ENCODE measurements at regions not wholly inside any gene's neighbourhood (a gene's known extent, or its start where the extent isn't known, plus 50 kb on each side); places are given as distances from the start of the nearest gene placed in this dataset.

DNA sequence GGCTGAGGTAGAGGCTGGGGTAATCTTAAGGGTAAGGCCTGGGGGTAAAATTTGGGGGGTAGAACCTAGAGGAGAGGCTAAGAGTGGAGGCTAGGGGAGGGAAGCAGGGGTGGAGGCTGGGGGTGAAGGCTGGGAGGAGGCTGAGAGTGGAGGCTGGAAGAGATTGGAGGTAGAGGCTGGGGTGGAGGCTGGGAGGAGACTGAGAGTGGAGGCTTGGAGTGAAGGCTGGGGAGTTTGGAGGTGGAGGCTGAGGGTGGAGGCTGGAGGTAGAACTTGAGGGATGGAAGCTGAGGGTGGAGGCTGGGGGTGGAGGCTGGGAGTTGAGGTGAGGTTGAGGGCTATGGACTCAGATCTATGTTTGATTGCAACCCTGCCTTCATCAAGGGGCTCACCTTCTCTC, 333.6 kb downstream of the C16orf95 start:
- no peak for DNase-seq (ENCODE audit: low read depth)

DNA sequence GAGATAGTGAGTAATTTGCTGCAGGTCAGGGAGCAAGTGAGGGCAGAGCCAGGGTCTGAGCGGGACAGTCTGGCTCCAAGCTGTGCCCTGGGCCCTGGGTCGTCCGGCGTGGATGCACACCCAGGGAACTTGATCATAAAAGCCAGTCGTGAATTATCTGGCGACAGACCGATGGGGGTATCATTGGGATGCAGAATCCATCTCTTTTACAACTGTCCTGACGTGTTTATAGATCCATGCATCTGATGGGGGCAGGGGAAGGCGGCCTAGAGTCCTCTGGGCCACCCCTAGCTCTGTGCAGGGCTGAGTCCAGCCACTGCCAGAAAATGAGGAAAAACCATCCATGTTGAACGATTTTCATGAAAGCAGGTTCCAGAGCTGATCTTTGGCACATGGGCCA, 332.8 kb downstream of the C16orf95 start:
- no peak for DNase-seq (ENCODE audit: low read depth)

DNA sequence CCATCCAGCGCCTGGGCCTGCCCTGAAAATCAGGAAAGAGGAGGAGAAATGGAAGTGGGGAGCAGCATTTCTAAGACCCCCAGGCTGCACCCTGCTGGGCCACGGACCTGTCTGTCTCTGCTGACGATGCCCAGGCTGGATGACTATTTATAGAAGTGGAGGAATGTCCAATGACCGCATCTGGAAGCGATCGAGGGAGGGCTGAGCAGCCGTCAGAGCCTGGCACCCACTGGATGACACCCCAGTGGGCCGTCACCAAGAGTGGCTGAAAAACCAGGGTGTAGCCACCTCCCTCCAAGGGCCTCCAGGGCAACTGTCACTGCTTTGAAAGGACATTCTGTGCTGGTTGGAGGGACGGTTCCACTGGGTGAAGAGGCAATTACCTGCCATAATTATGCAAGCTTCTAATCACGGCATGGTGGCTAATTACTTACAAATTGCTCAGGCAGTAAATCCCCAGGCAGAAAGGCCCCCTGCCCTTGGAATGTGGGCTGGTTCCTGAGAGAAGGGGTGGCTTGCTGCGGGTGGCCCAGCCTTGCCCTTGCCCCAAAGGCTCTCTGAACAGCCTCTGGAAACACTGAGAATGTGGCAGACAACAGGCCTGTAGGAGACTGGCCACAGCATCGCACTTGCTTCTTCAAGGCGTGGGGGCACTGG, 332.1 kb downstream of the C16orf95 start:
- DNase-seq (ENCODE audit: low read depth) = no peak

DNA sequence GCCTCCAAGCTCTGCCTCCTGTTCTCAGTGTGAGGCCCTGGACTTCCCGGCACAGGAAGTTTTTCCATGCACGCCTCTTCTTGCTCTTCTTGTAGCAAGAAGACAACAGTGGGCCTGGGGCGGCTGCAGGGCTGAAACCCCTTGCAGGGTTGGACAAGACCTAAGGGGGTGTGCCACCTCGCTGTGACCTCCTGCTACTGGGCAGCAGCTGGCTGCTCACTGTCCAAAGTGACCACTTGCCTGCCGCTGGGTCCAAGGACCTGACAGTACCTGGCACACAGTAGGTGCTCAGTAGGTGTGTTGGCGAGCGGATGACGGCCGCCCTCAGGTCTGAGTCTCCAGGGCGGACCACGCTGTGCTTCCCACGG, 331.6 kb downstream of the C16orf95 start:
- DNase-seq (ENCODE audit: low read depth) = no peak

DNA sequence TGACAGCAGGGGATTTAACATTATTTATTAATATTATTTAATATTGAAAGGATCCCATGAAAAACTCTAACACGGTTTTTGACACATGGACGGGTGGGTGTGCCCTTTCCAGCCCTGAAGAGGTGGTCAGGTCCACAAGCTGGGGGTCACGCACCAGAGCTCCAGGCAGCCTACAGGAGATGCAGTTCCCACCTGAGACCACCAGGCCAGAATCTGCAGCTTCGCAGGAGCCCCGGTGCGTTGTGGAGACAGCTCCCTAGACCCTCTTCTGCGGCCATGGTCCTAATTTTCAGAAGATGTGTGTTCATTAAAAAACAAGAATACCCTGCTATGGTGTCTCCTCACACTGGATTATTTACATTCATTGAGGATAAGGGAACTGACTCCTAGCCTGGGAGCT, 331.1 kb downstream of the C16orf95 start:
- DNase-seq (ENCODE audit: low read depth) = no peak

DNA sequence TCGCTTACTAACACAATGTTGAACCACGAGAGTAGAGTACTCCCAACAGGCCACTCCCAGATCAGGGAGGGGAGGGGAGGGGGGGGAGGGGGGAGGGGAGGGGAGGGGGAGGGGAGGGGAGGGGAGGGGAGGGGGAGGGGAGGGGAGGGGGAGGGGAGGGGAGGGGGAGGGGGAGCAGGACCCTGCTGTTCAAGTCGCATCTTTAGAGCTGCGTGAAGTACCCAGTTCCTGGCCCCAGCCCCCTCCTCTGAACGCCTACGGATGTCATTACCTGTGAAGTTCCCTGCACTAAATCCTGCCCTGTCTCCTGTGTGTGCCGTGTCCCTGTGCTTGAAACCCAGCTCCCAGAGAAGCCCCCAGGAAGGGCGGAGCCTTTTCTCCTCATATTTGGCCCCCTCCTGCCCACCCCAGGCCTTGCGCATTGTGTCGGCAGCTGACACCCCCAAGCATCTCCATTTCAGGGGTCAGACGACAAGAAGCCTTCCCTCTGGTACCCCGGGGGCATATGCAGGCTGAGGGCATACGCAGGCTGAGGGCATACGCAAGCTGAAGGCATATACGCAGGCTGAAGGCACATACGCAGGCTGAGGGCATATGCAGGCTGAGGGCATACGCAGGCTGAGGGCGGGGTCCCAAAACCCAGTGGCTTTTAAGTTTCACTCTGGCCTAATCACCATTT, 330.2 kb downstream of the C16orf95 start:
- DNase-seq (ENCODE audit: low read depth) = no peak

DNA sequence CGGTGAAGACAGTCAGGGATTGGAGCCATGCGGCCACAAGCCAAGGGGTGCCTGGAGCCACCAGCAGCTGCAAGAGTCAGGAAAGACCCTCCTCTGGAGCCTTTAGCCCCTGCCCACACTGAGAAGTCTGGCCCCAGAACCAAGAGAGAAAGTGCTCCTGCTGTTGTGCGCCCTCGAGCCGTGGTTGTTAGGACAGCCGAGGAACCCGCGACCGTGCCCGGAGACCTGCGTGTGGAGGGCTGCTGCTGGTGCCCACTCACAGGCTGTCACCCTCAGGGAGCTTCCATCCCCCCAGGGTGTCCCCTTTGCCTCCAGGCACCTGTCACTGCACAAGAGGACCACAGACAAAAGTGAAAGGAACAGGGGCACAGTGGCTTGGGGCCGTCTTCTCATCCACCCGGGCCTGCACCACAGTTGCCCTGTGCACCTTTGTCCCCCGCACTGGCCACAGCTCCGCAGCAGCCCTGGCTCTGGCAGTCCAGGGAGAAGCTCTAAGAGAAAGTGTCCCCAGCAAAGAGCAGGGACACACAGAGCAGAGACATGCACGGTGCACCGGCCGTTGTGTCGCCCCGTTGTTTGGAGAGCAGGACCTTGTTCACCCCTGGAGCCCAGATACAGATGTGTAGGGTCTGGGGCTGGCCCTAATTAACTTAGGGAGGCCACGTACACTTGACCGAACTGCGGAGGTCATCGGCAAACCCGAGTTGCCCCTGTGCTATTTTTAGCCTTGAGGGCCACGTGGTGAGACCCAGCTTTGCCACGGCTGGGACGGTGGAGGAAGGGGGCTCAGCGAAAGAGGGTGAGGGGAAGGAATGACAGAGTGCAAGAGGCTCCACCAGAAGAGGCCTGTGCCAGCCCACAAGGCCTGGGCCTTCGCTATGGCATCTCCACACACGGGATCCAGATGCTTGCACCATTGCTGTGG, 329.2 kb downstream of the C16orf95 start:
- no peak for DNase-seq (ENCODE audit: low read depth)

DNA sequence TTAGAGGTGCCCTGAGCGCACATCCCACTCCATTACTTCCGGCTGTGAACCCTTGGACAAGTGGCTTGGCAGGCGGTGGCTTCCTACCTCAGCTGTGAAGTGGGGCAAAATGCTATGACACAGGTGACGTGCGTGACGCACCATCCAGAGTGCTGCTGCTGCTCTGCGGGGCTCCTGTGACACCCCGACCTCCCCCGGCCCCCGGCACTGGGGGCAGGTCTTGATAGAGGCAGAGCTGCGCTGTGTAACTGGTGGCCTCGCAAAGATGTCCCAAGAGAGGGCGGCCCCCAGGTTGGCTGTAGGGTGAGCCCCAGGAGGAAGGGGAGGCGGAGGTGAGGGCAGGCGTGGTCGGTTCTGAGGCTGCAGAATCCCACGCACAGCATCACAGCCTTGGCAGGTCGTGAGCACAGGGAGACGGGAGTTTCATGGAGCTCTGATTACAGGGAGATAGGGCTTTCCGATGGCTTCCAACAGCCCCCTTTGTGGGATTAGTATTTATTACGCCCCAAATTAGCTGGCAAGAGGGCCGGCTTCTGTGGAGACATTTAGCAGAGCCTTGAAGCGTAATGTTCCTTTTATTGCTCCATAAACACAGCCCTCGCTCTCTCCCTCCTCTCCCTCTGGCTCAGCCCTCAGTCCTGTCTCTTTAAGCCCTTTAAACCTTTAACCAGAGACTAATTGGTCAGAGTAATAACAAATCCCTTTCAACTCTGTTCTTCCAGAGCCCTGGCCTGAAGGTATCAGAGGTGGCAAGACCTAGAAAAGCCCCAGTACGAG, 328.1 kb downstream of the C16orf95 start:
- no peak for DNase-seq (ENCODE audit: low read depth)

DNA sequence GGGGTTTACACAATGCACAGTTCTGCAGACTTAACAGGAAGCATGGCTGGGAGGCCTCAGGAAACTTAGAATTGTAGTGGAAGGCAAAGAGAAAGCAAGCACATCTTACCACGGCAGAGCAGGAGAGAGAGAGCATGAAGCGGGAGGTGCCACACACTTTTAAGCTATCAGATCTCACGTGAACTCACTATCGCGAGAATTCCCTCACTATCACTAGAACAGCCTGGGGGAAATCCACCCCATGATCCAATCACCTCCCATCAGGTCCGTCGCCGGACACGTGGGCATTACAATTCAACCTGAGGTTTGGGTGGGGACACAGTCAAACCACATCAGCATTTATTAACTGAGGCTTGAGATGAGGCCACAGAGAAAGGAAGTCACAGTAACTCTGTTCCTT, 326.7 kb downstream of the C16orf95 start:
- DNase-seq (ENCODE audit: low read depth) = no peak

DNA sequence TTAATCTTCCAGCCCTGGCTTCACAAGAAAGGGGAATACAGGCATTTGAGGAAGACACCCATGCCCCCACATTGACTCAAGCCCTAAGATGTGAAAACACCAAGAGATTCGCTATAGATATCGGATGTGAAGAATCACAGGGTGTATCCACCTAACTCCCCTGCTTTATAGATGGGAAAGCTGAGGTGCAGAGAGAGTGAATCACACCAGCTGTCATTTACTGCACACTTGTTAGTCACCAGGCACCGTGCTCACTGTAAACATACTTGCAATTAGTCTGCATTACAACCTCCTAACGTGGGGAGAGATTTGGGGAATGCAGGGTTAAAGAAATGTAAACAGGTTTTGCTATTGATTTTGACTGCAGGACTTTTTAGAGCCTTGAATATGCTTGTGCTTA, 325.5 kb downstream of the C16orf95 start:
- no peak for DNase-seq (ENCODE audit: low read depth)

DNA sequence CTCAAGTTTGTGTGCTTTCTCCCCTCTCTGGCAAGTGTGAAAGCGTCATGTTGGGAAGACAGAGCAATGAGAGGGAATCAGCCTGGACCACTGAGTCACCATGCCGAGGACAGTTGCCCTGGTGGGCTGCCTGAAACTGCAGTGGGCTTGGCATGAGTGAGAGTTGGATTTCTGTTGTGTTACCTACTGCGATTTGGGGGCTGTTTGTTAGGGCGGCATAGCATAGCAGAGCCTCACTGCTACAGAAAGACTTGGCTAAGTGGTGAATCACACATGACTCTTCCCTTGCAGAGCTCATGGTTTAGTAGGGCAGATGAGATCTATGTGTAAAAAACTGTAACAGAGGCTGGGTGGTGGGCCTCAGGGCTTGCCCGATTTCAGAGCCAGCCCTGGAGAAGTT, 324.6 kb downstream of the C16orf95 start:
- DNase-seq (ENCODE audit: low read depth) = no peak

DNA sequence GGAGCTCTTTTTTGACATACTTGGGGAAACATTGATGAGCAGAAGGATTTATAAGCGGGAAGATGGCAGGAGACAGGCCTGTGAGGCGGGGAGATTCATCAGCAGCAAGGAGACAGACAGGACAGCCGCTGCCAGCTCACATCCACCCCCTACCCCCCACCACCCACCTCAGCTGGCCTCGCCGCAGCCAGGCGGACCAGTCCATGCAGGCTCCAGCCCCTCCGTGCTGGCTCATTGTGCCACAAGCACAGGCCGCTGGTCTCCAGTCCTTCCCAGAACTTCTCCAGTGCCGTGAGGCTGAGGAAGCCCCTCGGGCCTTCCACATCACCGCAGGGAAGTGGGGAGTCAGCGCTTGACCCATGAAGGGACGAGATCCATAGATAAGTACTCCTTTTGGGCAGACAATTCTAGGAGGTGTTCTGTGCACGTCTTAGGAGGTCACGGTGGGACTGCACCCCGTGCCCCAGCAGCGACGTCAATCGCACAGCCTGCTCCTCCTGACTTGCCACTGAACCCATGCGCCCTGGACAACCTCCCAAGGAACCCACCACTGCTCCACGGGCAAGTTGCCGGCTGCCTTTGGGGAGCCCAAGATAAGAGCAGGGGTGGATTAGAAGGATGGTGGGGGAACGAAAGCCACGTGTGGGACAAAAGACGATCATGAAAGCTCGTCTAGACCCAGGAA, 323.6 kb downstream of the C16orf95 start:
- DNase-seq (ENCODE audit: low read depth) = no peak

DNA sequence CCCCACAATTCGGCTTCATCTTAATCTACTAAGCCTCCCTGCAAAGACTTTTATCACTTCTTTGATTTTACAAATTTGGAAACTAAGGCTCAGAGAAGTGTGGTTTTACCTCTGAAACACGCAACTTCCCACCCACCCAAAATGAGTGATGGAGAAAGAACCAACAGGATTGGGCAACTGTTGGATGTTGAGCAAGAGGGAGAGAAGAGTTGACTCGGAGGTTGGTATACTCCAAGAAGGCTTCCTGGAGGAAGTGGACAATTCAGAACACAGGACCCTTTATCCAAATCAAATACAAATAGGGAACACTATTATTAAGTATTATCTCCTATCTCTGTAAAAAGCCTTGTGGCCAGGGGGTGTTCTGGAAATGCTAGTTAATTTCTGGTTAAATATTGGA, 323.0 kb downstream of the C16orf95 start:
- DNase-seq (ENCODE audit: low read depth) = no peak

DNA sequence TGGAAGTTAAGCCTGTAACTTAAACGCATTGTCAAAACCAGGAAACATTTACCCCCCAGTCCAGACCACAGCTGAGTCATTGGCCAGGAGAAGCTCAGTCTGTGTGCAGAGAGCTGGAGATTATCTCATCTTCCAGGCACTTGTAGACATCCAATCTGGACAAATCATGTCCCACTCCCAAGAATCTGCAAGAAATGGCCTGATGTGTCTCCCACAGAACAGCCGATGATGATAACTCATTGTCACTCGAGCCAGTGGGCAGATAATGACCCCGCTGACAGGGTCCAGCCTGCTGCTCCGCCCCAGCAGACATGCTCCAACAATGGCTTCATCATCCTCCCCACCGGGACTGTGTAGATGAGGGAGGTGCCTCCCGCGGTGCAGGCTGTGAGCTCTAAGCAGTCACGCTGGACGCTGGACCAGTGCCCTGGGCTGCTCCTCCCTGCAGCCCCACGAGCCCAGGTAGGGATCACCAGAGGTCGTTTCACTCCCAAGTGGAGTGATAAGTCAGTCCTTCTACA, 322.5 kb downstream of the C16orf95 start:
- DNase-seq (ENCODE audit: low read depth) = no peak

DNA sequence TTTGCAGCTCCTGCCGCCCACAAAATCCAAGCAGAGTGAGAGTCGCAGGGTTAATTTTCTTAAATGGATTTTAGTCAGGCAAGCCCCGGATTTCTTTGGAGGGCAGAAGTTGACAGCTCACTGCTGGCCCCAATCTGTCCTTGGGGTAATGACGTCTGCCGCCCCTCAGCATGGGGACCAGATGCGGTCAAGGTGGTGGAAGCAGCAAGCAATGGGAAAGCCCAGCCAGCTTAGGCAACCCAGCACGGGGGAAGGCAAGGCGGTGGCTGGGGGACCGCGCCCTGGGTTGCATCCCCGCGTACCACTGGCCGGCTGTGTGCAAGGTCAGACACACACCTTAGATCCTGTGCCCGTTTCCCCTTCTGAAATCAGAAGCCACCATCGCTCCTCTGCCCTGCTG, 321.7 kb downstream of the C16orf95 start:
- no peak for DNase-seq (ENCODE audit: low read depth)

DNA sequence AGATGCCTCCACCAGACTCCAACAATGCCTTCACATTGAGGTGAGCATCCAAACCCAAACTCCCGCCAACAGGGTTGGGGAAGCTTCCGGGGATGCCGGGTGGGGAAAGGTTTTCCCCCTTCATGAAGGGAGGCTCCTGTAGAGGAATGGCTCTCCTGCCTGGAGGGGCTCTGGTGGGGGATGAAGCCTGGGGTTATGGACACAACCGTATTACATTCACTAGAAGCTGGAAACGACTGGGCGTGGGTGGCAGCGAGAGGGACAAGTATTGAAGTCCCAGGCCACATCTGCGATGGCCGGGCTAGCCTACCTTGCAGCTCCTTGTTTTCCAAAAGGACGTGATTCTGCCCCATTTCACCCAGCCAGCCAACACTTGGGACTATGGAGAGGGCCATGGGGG, 321.1 kb downstream of the C16orf95 start:
- no peak for DNase-seq (ENCODE audit: low read depth)

DNA sequence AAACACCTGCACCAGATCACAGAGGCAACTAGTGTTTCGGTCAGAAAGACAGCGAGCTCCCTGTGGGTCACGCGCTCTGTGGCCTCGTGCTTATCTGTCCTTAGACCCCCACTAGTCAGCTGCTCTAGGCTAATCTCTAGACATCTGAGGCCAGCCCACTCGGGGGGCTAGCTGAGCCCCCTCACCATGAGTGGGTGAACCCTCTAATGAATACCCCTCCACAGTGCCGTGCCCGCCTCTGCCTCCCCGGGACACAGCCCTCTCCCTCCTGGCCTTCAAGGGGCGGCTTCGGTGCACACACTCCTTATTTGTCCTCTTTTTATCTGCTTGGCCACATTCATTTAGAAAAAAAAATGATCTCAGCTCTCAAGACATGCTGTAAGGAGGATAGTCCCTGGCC, 320.1 kb downstream of the C16orf95 start:
- no peak for DNase-seq (ENCODE audit: low read depth)

DNA sequence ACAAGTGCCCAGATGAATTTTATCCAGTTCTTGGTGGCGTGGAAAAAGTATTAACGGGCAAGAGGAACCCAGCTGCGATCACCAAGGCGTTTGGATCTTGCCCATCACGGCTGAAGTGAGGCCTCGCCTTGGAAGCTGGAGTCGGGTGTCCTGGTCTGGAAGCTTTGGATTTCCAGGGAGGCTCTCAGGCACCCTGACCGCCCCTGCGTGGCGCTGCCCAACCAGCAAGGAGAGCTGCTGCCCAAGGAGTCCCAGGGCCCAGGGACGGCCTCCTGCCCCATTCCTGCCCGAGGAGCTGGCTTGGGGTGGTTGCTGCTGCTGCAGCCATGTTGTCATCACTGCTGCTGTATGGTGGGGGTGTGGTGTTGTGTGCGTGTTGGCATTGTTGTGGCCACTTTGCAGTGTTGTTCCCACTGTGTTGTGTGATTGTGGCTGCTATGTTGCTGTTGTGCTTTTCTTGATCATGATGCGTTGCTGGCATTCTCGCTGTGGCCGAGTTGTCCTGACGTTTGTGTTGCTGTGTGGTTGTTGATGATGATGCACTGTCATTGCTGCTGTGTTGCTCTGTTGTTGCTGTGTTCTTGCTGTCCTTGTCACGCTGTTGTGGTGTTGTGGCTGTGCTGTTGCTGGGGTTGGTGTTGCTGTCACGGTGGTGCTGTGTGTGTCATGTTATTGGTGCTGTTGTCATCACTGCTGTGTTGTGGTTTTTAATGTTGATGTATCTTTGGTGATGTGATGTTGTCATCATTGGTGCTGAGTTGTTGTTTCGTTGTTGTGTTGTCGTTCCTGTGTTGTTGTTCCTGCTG, 318.8 kb downstream of the C16orf95 start:
- no peak for DNase-seq (ENCODE audit: low read depth)

DNA sequence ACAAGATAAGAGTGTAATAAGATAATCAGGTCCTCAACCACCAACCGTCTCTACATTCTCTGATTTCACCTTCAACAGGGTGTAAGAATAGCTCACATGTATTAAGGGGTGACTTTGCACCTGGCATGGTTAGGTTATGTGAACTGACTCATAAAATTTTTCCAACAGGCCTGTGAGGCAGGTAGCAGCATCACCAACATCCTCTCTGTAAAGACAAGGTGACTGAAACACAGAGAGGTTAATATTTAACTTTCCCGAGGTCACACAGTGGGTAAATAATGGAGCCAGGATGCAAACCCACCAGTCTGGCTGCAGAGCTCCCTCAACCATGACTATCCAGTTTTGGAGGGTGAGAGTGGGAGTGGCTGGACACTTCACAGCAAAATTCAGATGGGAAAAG, 317.2 kb downstream of the C16orf95 start:
- no peak for DNase-seq (ENCODE audit: low read depth)

DNA sequence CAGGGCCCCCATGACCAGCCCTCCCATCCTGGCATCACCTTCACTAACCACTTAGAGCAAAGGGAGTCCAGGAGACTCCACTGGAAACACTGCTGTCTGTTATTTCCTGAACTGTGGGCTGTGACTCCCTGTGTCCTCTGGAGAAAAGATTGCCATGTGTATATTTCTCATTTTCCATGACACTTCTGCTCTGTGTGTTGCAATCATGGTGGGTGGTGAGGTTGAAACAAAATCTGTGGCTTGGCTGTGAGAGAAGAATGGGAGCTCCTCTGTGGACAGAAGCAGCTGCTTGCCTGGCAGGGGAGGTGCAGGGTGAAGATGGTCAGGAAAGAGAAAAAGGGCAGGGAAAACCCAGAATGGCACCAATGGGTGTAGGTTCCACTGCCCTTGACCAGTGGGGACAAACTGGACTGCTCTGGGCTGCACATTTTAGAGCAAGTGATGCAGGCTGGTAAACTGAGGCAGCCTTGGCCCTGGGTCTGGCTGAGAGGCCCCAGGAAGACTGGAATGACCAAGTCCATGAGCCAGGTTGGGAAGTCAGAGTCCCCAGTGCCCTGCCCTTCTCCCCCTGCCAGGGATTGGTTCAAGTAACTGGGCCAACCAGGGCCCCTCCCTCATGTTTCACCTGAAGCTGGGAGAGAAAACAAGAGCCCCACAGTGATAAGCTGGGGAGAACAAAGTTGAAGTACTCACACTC, 314.3 kb downstream of the C16orf95 start:
- DNase-seq (ENCODE audit: low read depth) = no peak
